ENCODE measurements at regions not wholly inside any gene's neighbourhood (a gene's known extent, or its start where the extent isn't known, plus 50 kb on each side); places are given as distances from the start of the nearest gene placed in this dataset.

DNA sequence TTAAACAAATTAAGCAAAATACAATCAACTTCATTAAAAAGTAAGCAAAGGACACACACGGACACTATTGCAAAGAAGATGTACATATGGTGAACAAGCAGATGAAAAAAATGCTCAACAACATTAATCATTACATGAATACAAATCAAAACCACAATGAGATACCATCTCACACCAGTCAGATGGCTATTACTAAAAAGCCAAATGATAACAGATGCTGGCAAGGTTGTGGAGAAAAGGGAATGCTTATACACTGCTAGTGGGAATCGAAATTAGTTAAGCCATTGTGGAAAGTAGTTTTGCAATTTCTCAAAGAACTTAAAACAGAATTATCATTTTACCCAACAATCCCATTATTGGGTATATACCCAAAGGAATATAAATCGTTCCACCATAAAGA lies 636.2 kb upstream of the ST8SIA4 start:
- TF ChIP-seq, protein P1, sequence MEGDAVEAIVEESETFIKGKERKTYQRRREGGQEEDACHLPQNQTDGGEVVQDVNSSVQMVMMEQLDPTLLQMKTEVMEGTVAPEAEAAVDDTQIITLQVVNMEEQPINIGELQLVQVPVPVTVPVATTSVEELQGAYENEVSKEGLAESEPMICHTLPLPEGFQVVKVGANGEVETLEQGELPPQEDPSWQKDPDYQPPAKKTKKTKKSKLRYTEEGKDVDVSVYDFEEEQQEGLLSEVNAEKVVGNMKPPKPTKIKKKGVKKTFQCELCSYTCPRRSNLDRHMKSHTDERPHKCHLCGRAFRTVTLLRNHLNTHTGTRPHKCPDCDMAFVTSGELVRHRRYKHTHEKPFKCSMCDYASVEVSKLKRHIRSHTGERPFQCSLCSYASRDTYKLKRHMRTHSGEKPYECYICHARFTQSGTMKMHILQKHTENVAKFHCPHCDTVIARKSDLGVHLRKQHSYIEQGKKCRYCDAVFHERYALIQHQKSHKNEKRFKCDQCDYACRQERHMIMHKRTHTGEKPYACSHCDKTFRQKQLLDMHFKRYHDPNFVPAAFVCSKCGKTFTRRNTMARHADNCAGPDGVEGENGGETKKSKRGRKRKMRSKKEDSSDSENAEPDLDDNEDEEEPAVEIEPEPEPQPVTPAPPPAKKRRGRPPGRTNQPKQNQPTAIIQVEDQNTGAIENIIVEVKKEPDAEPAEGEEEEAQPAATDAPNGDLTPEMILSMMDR (IDR thresholded peaks at IDR 0.05; ENCODE audit: insufficient read depth, low read length) = no peak
- TF ChIP-seq POLR2AphosphoS5 (IDR thresholded peaks at IDR 0.05; ENCODE audit: low read depth) = no peak
- TF ChIP-seq, protein P2, sequence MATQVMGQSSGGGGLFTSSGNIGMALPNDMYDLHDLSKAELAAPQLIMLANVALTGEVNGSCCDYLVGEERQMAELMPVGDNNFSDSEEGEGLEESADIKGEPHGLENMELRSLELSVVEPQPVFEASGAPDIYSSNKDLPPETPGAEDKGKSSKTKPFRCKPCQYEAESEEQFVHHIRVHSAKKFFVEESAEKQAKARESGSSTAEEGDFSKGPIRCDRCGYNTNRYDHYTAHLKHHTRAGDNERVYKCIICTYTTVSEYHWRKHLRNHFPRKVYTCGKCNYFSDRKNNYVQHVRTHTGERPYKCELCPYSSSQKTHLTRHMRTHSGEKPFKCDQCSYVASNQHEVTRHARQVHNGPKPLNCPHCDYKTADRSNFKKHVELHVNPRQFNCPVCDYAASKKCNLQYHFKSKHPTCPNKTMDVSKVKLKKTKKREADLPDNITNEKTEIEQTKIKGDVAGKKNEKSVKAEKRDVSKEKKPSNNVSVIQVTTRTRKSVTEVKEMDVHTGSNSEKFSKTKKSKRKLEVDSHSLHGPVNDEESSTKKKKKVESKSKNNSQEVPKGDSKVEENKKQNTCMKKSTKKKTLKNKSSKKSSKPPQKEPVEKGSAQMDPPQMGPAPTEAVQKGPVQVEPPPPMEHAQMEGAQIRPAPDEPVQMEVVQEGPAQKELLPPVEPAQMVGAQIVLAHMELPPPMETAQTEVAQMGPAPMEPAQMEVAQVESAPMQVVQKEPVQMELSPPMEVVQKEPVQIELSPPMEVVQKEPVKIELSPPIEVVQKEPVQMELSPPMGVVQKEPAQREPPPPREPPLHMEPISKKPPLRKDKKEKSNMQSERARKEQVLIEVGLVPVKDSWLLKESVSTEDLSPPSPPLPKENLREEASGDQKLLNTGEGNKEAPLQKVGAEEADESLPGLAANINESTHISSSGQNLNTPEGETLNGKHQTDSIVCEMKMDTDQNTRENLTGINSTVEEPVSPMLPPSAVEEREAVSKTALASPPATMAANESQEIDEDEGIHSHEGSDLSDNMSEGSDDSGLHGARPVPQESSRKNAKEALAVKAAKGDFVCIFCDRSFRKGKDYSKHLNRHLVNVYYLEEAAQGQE (IDR thresholded peaks at IDR 0.05; ENCODE audit: insufficient replicate concordance, low read depth) = no peak
- no peak for TF ChIP-seq SPI1 (IDR thresholded peaks at IDR 0.05; ENCODE audit: borderline replicate concordance, low read depth)
- TF ChIP-seq GABPA (IDR thresholded peaks at IDR 0.05; ENCODE audit: low read depth) = no peak
